AG04449 (cell line): ENCODE measurements at regions not wholly inside any gene's neighbourhood (a gene's known extent, or its start where the extent isn't known, plus 50 kb on each side); places are given as distances from the start of the nearest gene placed in this dataset.
"Not testable (repeated sequence)": the region's sequence is repeated elsewhere in the genome, so short reads cannot be mapped to it uniquely, and the experiment has no call there.

ENCODE experiments used
- CTCF ChIA-PET: fragments of 350-600 bp; formaldehyde crosslinking; extraction: SDS; loops from one replicate; lab custom pipeline; 2021; ENCODE audit warnings: antibody characterized with exemption; lab: Yijun Ruan, JAX
- POLR2A ChIA-PET: fragments of 400-600, 350-600 bp; formaldehyde crosslinking; extraction: SDS; loops from one replicate; lab custom pipeline; 2020; ENCODE audit warnings: antibody characterized with exemption, inconsistent platforms; lab: Yijun Ruan, JAX
- DNase-seq: peaks from one replicate; pipeline ENCODE4 v3.0.0-alpha.2; 2010; ENCODE audit warnings: low read depth, low spot score
- H3K4me3 ChIP-seq: 2 replicates; pipeline ENCODE4 v1.5.1; 2011; ENCODE audit warnings: low read depth, mild to moderate bottlenecking, control low read depth, low read length
- TF ChIP-seq, protein P1 (sequence below): IDR thresholded peaks from one replicate; pipeline ENCODE4 v1.5.1; 2011; ENCODE audit warnings: mild to moderate bottlenecking, moderate library complexity, low read length, control low read depth, inconsistent platforms; ENCODE audit not compliant: insufficient read depth; ENCODE audit errors: missing control alignments

DNA sequence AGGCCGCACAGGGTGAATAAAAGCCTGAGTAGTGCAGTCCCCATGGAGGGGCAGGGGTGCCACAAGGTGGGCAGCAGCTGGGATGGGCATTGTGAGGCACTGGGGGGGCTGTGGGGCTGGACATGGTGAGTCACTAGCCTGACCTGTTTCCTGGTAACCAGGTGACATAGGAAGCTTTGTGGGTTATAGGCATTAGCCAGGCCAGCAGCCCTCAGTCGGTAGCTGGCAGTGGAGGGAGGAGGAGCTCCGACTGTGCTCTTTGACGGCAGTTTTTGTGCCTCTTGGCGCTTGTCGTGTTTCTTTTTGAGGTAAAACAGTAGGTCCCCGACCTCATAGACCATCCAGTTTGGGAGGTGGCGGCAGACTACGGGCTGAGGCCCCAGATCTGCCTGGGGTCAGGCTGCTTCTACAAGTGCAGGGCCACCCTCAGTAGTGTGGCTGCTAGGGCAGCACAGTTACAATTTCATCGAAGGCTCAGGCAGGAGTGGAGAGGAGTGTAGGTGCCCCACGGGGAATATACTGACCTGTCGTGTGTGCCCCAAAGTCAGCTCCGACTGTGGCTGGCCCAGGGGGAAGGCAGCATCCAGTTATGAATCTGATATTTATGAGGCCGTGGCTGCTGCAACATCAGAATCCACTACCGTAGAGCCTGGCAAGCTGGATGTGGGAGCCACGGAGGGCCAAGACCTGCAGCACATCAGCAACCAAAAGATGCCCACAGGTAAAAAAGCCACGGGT is 107.7 kb downstream of the CRYBB2 start:
- CTCF ChIA-PET: no interaction called here
- TF ChIP-seq, protein P1, sequence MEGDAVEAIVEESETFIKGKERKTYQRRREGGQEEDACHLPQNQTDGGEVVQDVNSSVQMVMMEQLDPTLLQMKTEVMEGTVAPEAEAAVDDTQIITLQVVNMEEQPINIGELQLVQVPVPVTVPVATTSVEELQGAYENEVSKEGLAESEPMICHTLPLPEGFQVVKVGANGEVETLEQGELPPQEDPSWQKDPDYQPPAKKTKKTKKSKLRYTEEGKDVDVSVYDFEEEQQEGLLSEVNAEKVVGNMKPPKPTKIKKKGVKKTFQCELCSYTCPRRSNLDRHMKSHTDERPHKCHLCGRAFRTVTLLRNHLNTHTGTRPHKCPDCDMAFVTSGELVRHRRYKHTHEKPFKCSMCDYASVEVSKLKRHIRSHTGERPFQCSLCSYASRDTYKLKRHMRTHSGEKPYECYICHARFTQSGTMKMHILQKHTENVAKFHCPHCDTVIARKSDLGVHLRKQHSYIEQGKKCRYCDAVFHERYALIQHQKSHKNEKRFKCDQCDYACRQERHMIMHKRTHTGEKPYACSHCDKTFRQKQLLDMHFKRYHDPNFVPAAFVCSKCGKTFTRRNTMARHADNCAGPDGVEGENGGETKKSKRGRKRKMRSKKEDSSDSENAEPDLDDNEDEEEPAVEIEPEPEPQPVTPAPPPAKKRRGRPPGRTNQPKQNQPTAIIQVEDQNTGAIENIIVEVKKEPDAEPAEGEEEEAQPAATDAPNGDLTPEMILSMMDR: no peak
- no peak for DNase-seq
- POLR2A ChIA-PET: no interaction called here
- no peak overlapping the region for H3K4me3 ChIP-seq

DNA sequence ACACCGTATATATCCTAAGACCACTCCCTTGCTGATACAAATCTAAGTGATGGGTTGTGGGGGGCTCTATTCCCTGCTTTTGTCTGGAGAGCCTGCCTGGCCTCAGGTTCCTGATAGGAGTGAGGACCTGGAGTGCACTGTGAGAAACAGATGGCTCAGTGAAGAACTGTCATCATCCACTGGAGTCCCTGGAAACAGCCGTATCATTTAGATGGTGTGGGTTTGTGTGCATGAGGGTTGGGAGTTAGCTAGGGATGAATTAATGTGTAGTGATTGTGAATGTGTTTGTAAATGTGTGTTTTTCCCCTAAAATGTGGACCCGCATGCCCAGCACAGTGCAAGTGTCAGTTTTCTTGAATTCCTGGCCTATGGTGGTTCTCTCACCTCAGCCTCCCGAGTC is 111.6 kb downstream of the CRYBB2 start:
- POLR2A ChIA-PET: no interaction called here
- DNase-seq: no peak
- H3K4me3 ChIP-seq: no peak overlapping the region
- TF ChIP-seq, protein P1: no peak
- CTCF ChIA-PET: interaction anchor here (1.0 kb wide), 1 partner anchor 96 kb away, joined by 3 read pairs; no protein-coding TSS in a partner anchor

GRCh38 chr22:25331911-25332310 is 112.5 kb downstream of the CRYBB2 start:
- CTCF ChIA-PET, DNase-seq, H3K4me3 ChIP-seq, POLR2A ChIA-PET: not testable (repeated sequence)

- ChIA-PET POLR2A (no interaction called here), CTCF (no interaction called here)
- no peak overlapping the region for H3K4me3 ChIP-seq
- DNase-seq: no peak
- TF ChIP-seq, protein P1: no peak
Observed at GRCh38 chr22:25332386-25332785, 112.9 kb downstream of the CRYBB2 start.

DNA sequence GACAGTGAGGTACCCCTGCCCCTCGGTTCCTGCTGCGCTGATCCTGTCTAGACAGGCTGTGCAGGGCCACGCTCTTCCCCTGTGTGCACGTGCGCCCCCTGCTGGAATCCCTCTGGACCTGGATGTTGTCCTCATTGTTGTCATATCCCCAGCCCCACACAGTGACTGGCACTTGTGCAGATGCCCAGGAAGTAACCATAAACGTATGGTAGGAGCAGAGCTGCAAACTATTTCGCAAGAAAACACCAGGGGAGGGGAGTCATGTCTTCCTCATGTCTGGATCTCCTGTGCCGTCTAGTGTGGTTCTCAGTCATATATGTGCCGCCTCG is 114.7 kb downstream of the CRYBB2 start:
- no peak for DNase-seq
- CTCF ChIA-PET: interaction anchor here (0.7 to 1.1 kb wide), 2 partner anchors 16 to 28 kb away, joined by 3 read pairs; no protein-coding TSS in a partner anchor
- TF ChIP-seq, protein P1: peak; percentile 19
- POLR2A ChIA-PET: no interaction called here
- H3K4me3 ChIP-seq: no peak overlapping the region

DNA sequence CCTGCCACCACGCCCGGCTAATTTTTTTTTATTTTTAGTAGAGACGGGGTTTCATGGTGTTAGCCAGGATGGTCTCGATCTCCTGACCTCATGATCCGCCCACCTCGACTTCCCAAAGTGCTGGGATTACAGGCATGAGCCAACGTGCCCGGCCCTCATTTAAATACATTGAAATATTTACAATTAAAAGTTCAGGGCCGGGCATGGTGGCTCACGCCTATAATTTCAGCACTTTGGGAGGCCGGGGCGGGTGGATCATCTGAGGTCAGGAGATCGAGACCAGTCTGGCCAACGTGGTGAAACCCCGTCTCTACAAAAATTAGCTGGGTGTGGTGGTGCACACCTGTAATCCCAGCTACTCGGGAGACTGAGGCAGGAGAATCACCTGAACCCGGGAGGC is 115.2 kb downstream of the CRYBB2 start:
- POLR2A ChIA-PET, DNase-seq, H3K4me3 ChIP-seq, CTCF ChIA-PET: not testable (repeated sequence)

GRCh38 chr22:25335276-25335675 is 115.8 kb downstream of the CRYBB2 start:
- POLR2A ChIA-PET, CTCF ChIA-PET, H3K4me3 ChIP-seq, DNase-seq: not testable (repeated sequence)

DNA sequence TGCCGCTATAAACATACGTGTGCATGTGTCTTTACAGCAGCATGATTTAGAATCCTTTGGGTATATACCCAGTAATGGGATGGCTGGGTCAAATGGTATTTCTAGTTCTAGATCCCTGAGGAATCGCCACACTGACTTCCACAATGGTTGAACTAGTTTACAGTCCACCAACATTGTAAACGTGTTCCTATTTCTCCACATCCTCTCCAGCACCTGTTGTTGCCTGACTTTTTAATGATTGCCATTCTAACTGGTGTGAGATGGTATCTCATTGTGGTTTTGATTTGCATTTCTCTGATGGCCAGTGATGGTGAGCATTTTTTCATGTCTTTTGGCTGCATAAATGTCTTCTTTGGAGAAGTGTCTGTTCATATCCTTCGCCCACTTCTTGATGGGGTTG is 121.1 kb downstream of the CRYBB2 start:
- H3K4me3 ChIP-seq, POLR2A ChIA-PET, DNase-seq: not testable (repeated sequence)
- CTCF ChIA-PET: interaction anchor here (1.2 kb wide), 1 partner anchor 432 kb away, joined by 3 read pairs; no protein-coding TSS in a partner anchor

- DNase-seq, H3K4me3 ChIP-seq, CTCF ChIA-PET, POLR2A ChIA-PET: not testable (repeated sequence)
Observed at GRCh38 chr22:25344366-25344765, 124.9 kb downstream of the CRYBB2 start.
